ENCODE measurements at regions not wholly inside any gene's neighbourhood (a gene's known extent, or its start where the extent isn't known, plus 50 kb on each side); places are given as distances from the start of the nearest gene placed in this dataset.

DNA sequence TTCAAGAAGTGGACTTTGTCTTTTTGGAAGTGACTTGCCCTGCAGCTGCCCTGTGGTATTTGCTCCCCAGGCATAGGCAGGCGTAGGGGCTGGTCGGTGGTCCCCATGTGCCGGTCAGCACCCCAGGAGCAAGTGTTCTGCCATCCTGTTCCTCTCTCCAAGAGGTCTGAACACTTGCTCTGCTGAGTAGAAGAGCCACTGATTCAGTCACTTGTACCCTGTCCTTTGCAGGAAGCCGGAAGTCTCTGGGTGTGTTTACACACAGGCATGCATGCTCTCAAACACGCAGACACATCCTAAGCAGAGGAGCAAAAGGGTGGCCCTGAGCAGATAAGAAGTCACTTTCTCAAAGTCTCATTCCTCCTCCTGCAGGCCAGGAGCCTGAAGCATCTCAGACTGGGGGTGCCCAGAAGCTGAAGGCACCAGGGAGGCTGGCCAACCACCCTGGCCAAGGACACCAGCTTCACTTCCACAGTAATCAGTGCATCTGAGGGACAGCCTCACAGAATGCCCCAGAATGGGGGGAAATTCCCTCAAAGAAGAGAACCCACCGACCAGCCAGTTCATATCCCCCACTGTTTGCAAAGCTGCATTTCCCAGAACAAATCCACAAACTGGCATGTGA, 88.7 kb upstream of the POMGNT2 start:
- Histone ChIP-seq H3K4me3 (ENCODE audit: low read depth, low read length, poor library complexity, severe bottlenecking) (no peak overlapping the region), H3K9me3 (ENCODE audit: low read depth, low read length, poor library complexity, severe bottlenecking) (no peaks in the 10 kb centered on the region), H3K36me3 (ENCODE audit: insufficient read depth, low read length, poor library complexity, severe bottlenecking) (no peaks in the 10 kb centered on the region), H3K4me1 (ENCODE audit: insufficient read depth, low read length, poor library complexity, severe bottlenecking) (no peaks in the 10 kb centered on the region), H3K27ac (ENCODE audit: low read depth, low read length, poor library complexity, severe bottlenecking) (no peak overlapping the region), H3K27me3 (replicated peaks; ENCODE audit: insufficient read depth, low read depth, low read length, poor library complexity) (no peaks in the 10 kb centered on the region)
- intact Hi-C loops (cut with micrococcal nuclease; ENCODE audit: unreplicated experiment), result no loop called here
- no peak for DNase-seq (ENCODE audit: low spot score)
- no peak for TF ChIP-seq EZH2 (IDR thresholded peaks at IDR 0.05; ENCODE audit: borderline replicate concordance, low read depth, low read length, poor library complexity, severe bottlenecking)
- TF ChIP-seq, protein P1, sequence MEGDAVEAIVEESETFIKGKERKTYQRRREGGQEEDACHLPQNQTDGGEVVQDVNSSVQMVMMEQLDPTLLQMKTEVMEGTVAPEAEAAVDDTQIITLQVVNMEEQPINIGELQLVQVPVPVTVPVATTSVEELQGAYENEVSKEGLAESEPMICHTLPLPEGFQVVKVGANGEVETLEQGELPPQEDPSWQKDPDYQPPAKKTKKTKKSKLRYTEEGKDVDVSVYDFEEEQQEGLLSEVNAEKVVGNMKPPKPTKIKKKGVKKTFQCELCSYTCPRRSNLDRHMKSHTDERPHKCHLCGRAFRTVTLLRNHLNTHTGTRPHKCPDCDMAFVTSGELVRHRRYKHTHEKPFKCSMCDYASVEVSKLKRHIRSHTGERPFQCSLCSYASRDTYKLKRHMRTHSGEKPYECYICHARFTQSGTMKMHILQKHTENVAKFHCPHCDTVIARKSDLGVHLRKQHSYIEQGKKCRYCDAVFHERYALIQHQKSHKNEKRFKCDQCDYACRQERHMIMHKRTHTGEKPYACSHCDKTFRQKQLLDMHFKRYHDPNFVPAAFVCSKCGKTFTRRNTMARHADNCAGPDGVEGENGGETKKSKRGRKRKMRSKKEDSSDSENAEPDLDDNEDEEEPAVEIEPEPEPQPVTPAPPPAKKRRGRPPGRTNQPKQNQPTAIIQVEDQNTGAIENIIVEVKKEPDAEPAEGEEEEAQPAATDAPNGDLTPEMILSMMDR (conservative IDR thresholded peaks at IDR 0.05; ENCODE audit: low read depth, low read length), result no peak
- CTCF ChIA-PET, result no interaction called here
- BruUV-seq (replicated peaks), result no TSS peak
- POLR2A ChIA-PET (ENCODE audit: low non-redundant PET), result no interaction called here

DNA sequence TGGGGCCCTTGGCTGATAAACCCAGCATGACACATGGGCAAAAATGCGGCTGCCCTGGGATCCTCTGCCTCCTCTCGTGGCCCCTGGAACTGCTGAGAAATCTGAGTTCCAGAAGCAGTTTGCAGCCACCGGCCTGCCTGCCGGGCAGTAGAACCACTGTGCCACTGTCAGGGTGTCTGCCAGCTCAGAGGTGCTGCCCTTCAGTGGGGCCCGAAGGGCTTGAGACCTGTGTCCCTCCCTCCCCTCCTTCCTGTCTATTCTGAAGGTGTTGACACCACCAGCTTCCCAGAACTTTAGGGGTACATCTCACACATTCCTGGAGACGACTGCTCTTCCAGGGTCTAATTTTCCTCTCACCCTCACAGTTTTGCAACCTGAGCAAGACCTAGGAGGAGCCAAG, 88.2 kb upstream of the POMGNT2 start:
- no peak for TF ChIP-seq EZH2 (IDR thresholded peaks at IDR 0.05; ENCODE audit: borderline replicate concordance, low read depth, low read length, poor library complexity, severe bottlenecking)
- TF ChIP-seq, protein P1 (conservative IDR thresholded peaks at IDR 0.05; ENCODE audit: low read depth, low read length), result no peak
- no peaks in the 10 kb centered on the region for H3K4me1 ChIP-seq (ENCODE audit: insufficient read depth, low read length, poor library complexity, severe bottlenecking)
- H3K4me3 ChIP-seq (ENCODE audit: low read depth, low read length, poor library complexity, severe bottlenecking), result no peak overlapping the region
- H3K9me3 ChIP-seq (ENCODE audit: low read depth, low read length, poor library complexity, severe bottlenecking), result no peaks in the 10 kb centered on the region
- ChIA-PET POLR2A (ENCODE audit: low non-redundant PET) (no interaction called here), CTCF (no interaction called here)
- H3K27ac ChIP-seq (ENCODE audit: low read depth, low read length, poor library complexity, severe bottlenecking), result no peak overlapping the region
- H3K36me3 ChIP-seq (ENCODE audit: insufficient read depth, low read length, poor library complexity, severe bottlenecking), result no peaks in the 10 kb centered on the region
- BruUV-seq (replicated peaks), result no TSS peak
- DNase-seq (ENCODE audit: low spot score), result no peak
- intact Hi-C loops (cut with micrococcal nuclease; ENCODE audit: unreplicated experiment), result no loop called here
- no peaks in the 10 kb centered on the region for H3K27me3 ChIP-seq (replicated peaks; ENCODE audit: insufficient read depth, low read depth, low read length, poor library complexity)

DNA sequence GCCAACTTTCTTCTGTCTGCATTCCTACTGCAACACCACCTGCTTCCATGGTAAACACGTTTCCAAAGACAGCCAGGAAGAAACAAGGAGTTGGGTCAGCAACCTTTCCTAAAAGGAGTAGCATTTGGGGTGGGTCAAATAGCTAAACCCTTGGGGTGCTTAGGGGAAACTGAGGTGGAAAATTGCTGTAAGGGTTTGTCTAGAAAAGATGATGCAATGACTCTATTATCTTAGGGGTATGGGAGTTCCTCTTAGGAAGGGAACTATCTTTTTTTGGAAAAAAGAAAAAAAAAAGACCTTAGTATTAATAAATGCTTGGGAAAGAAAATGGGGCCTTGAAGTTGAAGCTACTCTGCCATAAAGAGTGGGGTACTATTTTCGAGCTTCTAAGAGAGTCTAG, 86.1 kb upstream of the POMGNT2 start:
- no peaks in the 10 kb centered on the region for H3K36me3 ChIP-seq (ENCODE audit: insufficient read depth, low read length, poor library complexity, severe bottlenecking)
- no peaks in the 10 kb centered on the region for H3K9me3 ChIP-seq (ENCODE audit: low read depth, low read length, poor library complexity, severe bottlenecking)
- no peak for DNase-seq (ENCODE audit: low spot score)
- CTCF ChIA-PET, result no interaction called here
- H3K27ac ChIP-seq (ENCODE audit: low read depth, low read length, poor library complexity, severe bottlenecking), result no peak overlapping the region
- BruUV-seq (replicated peaks), result no TSS peak
- intact Hi-C loops (cut with micrococcal nuclease; ENCODE audit: unreplicated experiment), result no loop called here
- POLR2A ChIA-PET (ENCODE audit: low non-redundant PET), result no interaction called here
- no peaks in the 10 kb centered on the region for H3K4me1 ChIP-seq (ENCODE audit: insufficient read depth, low read length, poor library complexity, severe bottlenecking)
- TF ChIP-seq, protein P1 (conservative IDR thresholded peaks at IDR 0.05; ENCODE audit: low read depth, low read length), result no peak
- no peak for TF ChIP-seq EZH2 (IDR thresholded peaks at IDR 0.05; ENCODE audit: borderline replicate concordance, low read depth, low read length, poor library complexity, severe bottlenecking)
- H3K27me3 ChIP-seq (replicated peaks; ENCODE audit: insufficient read depth, low read depth, low read length, poor library complexity), result no peaks in the 10 kb centered on the region
- H3K4me3 ChIP-seq (ENCODE audit: low read depth, low read length, poor library complexity, severe bottlenecking), result no peak overlapping the region

Data from A673 (cell line).